ENCODE measurements at regions not wholly inside any gene's neighbourhood (a gene's known extent, or its start where the extent isn't known, plus 50 kb on each side); places are given as distances from the start of the nearest gene placed in this dataset.

DNA sequence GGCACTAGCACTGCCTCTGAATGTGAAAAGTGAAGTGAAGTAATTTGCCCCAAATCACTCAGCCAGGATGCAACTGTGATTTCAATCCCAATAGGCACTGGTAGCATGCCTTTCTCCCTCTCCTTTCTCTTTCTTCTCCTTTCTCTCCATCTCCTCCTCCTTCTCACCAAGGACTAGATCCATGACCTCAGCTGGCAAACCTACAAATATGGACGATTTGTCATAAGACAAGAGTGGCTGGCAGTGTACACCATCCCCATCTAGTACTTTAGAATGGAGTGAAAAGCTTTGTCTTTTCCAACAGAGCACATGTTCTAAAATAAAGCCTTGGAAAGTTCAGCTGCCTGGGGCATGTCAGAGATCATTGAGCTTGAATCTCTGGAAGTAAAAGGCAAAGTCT lies 574.7 kb upstream of the CLINT1 start:
- Histone ChIP-seq H3K36me3 (ENCODE audit: control insufficient read depth, insufficient read depth, low read length) (no peaks in the 10 kb centered on the region), H3K27me3 (ENCODE audit: control insufficient read depth, insufficient read depth, low read length) (no peaks in the 10 kb centered on the region), H3K4me3 (ENCODE audit: low read depth, low read length) (no peak overlapping the region)
- TF ChIP-seq, protein P1, sequence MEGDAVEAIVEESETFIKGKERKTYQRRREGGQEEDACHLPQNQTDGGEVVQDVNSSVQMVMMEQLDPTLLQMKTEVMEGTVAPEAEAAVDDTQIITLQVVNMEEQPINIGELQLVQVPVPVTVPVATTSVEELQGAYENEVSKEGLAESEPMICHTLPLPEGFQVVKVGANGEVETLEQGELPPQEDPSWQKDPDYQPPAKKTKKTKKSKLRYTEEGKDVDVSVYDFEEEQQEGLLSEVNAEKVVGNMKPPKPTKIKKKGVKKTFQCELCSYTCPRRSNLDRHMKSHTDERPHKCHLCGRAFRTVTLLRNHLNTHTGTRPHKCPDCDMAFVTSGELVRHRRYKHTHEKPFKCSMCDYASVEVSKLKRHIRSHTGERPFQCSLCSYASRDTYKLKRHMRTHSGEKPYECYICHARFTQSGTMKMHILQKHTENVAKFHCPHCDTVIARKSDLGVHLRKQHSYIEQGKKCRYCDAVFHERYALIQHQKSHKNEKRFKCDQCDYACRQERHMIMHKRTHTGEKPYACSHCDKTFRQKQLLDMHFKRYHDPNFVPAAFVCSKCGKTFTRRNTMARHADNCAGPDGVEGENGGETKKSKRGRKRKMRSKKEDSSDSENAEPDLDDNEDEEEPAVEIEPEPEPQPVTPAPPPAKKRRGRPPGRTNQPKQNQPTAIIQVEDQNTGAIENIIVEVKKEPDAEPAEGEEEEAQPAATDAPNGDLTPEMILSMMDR (IDR thresholded peaks at IDR 0.05; ENCODE audit: insufficient read depth, low read depth, low read length): no peak
- ChIA-PET CTCF (interaction anchor here (0.7 to 0.8 kb wide), 2 partner anchors 179 to 213 kb away, joined by 3 read pairs; no protein-coding TSS in a partner anchor), POLR2A (no interaction called here)
- DNase-seq (ENCODE audit: low read depth): no peak

DNA sequence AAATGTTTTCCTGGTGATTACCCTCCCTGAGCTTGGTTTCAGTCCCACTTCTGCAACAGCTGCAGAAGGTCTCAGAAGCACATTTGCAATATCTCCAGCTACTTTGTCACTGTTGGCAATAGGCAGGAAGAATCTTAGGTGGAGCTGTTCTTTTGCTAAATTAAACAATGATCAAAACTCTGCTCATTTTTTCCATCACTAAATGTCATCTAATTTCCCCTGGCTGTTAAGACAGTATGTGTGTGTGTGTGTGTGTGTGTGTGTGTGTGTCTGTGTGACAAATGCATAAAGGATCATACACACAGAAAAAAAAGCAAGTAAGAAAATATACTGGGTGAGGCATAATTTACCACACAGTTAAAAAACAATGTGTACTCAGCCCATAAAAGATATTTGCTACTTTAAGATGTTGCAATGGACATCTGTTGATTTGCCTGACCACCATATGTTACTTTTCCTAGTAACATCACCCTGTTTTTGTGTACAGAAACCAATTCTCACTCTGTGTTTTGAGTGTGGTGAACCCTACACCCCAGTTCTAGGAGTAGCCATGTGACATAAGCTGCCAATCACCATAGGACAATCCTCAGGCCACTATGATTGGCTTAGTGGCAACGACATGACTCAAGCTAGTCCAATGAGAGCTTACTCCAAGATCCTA lies 572.6 kb upstream of the CLINT1 start:
- CTCF ChIA-PET: interaction anchor here (0.6 to 1.1 kb wide), 4 partner anchors 9 to 156 kb away, joined by 3 read pairs; no protein-coding TSS in a partner anchor
- peak; percentile 47 for DNase-seq (ENCODE audit: low read depth)
- POLR2A ChIA-PET: no interaction called here
- no peak overlapping the region for H3K4me3 ChIP-seq (ENCODE audit: low read depth, low read length)
- H3K27me3 ChIP-seq (ENCODE audit: control insufficient read depth, insufficient read depth, low read length): no peaks in the 10 kb centered on the region
- TF ChIP-seq, protein P1 (IDR thresholded peaks at IDR 0.05; ENCODE audit: insufficient read depth, low read depth, low read length): no peak
- no peaks in the 10 kb centered on the region for H3K36me3 ChIP-seq (ENCODE audit: control insufficient read depth, insufficient read depth, low read length)

DNA sequence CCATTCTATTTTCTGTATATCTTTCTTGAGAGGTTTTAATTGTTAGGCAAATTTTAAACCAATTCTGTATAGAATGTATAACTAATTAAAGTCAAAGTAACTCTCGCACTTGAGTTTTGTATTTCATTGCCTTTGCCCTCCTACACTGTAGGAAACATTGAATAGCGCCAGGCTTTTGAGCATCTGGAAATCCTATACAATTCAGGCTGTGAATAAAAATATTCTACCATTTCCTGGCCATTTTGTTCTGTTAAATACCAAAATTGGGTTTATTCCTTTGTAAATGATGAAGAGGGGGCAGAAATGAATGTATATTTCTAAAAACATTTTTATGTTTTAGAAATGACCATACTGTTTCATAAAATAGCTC lies 571.8 kb upstream of the CLINT1 start:
- ChIA-PET POLR2A (no interaction called here), CTCF (interaction anchor here (0.6 to 0.9 kb wide), 2 partner anchors 8 to 10 kb away, joined by 3 read pairs; no protein-coding TSS in a partner anchor)
- Histone ChIP-seq H3K4me3 (ENCODE audit: low read depth, low read length) (no peak overlapping the region), H3K27me3 (ENCODE audit: control insufficient read depth, insufficient read depth, low read length) (no peaks in the 10 kb centered on the region), H3K36me3 (ENCODE audit: control insufficient read depth, insufficient read depth, low read length) (no peaks in the 10 kb centered on the region)
- TF ChIP-seq, protein P1 (IDR thresholded peaks at IDR 0.05; ENCODE audit: insufficient read depth, low read depth, low read length): no peak
- no peak for DNase-seq (ENCODE audit: low read depth)

DNA sequence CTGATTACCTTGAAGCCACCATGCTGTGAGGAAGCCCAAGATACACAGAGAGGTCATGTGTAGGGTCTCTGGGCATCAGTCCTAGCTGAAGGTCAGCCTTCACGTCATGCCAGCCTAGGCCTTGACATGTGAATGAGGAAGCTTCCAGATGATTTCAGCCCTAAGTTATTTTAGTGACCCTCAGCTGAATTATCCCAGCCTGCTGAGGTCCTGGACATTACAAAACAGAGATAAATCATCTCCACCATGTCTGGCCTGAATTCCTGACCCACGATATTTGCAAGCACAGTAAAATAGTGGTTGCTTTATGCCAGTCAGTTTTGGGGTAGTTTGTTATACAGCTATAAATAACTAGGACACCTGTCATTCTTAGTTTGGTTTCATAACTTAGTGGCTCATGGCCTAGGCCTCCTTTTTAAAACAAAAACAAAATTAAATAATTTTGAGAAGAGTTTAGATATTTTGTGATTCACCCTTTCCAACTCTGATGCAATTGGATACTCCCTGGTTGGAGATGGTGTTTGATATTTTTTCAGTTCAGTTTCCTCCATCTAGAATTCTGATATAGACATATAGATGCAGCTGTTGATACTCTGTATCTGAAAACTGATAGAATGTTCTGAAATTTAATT lies 571.3 kb upstream of the CLINT1 start:
- Histone ChIP-seq H3K27me3 (ENCODE audit: control insufficient read depth, insufficient read depth, low read length) (no peaks in the 10 kb centered on the region), H3K36me3 (ENCODE audit: control insufficient read depth, insufficient read depth, low read length) (no peaks in the 10 kb centered on the region), H3K4me3 (ENCODE audit: low read depth, low read length) (no peak overlapping the region)
- ChIA-PET CTCF (interaction anchor here (0.6 kb wide), 1 partner anchor 923 kb away, joined by 3 read pairs; no protein-coding TSS in a partner anchor), POLR2A (no interaction called here)
- TF ChIP-seq, protein P1 (IDR thresholded peaks at IDR 0.05; ENCODE audit: insufficient read depth, low read depth, low read length): no peak
- no peak for DNase-seq (ENCODE audit: low read depth)

DNA sequence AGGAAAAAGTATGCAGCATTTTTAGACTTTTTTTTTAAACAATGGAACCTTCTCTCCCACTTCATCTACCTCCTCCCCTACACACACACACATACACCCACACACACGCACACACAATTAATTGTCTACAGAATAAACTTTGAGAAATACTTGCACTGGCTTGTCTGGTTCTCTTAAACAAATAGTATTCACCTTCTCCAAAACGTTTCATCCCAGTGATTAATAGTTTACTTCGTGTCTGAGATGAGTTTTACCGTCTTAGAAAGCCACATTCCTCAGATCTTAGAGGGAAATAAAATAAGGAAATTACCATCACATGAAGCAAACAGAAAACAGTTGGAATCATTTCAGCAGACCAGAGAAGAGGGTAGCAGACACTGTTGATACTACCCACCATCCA lies 570.6 kb upstream of the CLINT1 start:
- ChIA-PET CTCF (interaction anchor here (0.6 kb wide), 1 partner anchor 924 kb away, joined by 3 read pairs; no protein-coding TSS in a partner anchor), POLR2A (no interaction called here)
- Histone ChIP-seq H3K27me3 (ENCODE audit: control insufficient read depth, insufficient read depth, low read length) (no peaks in the 10 kb centered on the region), H3K36me3 (ENCODE audit: control insufficient read depth, insufficient read depth, low read length) (no peaks in the 10 kb centered on the region), H3K4me3 (ENCODE audit: low read depth, low read length) (no peak overlapping the region)
- no peak for DNase-seq (ENCODE audit: low read depth)
- TF ChIP-seq, protein P1 (IDR thresholded peaks at IDR 0.05; ENCODE audit: insufficient read depth, low read depth, low read length): no peak
